PC-3 (cell line): ENCODE measurements at regions not wholly inside any gene's neighbourhood (a gene's known extent, or its start where the extent isn't known, plus 50 kb on each side); places are given as distances from the start of the nearest gene placed in this dataset.

Source experiments
- CTCF ChIP-seq: fragments of 300-600 bp; sonication (generic); conservative IDR thresholded peaks from 2 replicates; pipeline ENCODE4 v1.5.1; 2017; ENCODE audit warnings: antibody characterized with exemption, low read depth, mild to moderate bottlenecking, low read length
- EZH2 ChIP-seq: fragments of 300-600 bp; sonication (generic); IDR thresholded peaks from one replicate; pipeline ENCODE4 v1.6.1; 2017; ENCODE audit warnings: antibody characterized with exemption, mild to moderate bottlenecking, low read length; ENCODE audit not compliant: unreplicated experiment
- EZH2phosphoT487 ChIP-seq: fragments of 300-600 bp; sonication (generic); IDR thresholded peaks from 2 replicates; pipeline ENCODE4 v1.6.1; 2018; ENCODE audit warnings: mild to moderate bottlenecking, antibody characterized with exemption, low read length, borderline replicate concordance

DNA sequence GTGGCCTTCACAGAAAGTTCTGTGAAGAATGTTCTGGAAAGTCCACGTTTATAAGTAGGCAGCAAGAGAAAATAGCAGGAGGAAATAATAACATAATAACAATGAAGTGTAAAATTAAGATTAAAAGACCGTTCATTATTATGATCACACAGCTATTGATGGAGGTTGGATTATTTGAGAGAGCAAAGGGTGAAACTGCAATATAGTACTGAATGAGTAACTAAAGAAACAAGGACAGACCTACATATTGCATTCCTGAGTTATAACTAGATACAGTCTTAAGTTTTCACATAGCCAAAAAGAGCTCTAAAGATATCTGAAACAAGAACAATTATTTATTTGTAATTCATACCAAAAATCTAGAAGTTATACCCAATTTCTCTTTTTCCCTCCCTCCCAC is 122.9 kb upstream of the TMEM164 start:
- TF ChIP-seq EZH2 (no peak), CTCF (no peak), EZH2phosphoT487 (no peak)
